IPS-NIHi7 (cell line): ENCODE measurements at regions not wholly inside any gene's neighbourhood (a gene's known extent, or its start where the extent isn't known, plus 50 kb on each side); places are given as distances from the start of the nearest gene placed in this dataset.
A peak's percentile ranks its signal among the peaks of the same experiment; 100 is the strongest.

Experiments used
- DNase-seq: peaks from one replicate; pipeline ENCODE4 v3.0.0; 2012; ENCODE audit warnings: mixed read lengths; ENCODE audit errors: extremely low spot score

GRCh38 chr7:26487780-26488515 is 196.3 kb downstream of the SNX10 start:
- DNase-seq: no peak

- no peak for DNase-seq
Observed at GRCh38 chr7:26489391-26489790, 197.7 kb downstream of the SNX10 start.

GRCh38 chr7:26489906-26490639 is 198.4 kb downstream of the SNX10 start:
- no peak for DNase-seq

DNA sequence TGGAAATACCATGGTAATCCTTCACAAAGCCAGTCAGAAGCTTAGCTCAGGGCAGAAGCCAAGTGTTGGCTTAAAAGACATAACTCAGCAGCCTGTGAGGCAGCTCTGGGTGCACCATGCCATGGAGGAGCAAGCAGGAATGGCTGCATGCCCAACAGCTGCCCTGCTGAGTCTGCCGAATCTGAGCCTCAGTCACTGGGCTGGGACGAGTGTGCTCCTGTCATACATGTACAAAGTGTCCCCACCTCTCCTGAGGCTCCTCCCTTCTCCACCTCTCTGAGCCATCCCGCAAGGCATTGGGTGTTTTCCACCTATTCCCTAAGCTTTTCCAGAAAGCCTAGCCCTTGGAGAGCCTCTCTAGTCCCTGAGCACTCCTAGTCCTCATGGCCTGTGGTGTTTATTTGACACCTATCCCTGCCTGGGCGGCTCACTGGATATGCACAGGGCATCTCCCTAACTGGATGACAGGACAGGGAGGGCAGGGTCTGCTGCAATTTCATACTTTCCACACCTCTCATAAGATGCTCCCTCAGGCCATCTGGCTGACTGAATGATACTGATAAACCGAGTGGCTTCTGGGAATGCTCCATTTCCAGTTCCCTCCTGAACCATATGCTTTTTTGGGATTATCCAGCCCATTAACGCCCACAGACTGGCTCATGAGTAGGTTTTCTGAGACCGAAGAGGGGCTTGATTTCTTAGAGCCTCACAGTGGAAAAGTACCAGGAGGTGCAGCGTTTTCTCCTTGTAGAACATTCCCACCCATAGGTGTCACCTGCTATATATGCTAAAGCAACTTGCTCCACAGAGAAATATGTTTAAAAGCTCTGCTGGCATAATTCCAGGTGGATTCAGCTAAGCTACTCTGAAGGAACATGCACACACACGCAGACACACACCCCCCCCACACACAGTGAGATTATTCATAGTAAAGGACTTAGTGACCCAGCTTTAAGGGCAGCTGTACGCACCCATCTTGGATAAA is 199.3 kb downstream of the SNX10 start:
- no peak for DNase-seq

- no peak for DNase-seq
Observed at GRCh38 chr7:26492816-26493215, 201.2 kb downstream of the SNX10 start.

DNA sequence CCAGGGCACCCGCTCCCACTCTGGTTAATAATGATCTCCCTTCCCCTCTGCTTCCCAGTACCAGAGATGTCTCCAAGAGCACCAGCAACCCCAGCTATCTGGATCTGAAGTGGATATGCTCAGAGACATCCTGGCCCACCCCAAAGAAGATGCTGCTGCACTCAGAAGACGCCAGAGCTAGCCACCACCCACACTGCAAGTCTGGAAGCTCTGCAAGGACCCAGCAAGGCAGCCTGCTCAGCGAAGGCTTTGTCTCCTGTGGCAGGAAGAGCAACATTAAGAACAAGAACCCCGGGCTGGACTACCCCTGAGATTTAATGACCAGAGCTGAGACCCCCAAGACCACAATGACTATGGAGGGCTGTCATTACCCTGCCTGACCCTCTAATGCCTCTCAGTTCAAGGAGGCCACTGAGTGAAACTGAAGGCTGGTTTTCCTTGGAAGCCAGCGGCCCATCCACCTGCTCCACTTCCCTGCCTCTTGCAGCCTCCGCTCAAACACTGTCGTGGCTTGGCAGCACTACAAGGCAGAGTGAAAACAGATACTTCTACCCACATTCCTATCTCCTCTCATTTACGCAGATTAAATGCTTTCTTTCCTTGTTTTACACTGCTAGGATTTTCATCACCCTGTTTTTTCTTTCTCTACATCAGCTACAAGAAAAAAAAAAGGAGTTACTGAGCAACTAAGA is 202.2 kb downstream of the SNX10 start:
- DNase-seq: no peak

GRCh38 chr7:26495569-26495968 is 203.9 kb downstream of the SNX10 start:
- DNase-seq: no peak

DNA sequence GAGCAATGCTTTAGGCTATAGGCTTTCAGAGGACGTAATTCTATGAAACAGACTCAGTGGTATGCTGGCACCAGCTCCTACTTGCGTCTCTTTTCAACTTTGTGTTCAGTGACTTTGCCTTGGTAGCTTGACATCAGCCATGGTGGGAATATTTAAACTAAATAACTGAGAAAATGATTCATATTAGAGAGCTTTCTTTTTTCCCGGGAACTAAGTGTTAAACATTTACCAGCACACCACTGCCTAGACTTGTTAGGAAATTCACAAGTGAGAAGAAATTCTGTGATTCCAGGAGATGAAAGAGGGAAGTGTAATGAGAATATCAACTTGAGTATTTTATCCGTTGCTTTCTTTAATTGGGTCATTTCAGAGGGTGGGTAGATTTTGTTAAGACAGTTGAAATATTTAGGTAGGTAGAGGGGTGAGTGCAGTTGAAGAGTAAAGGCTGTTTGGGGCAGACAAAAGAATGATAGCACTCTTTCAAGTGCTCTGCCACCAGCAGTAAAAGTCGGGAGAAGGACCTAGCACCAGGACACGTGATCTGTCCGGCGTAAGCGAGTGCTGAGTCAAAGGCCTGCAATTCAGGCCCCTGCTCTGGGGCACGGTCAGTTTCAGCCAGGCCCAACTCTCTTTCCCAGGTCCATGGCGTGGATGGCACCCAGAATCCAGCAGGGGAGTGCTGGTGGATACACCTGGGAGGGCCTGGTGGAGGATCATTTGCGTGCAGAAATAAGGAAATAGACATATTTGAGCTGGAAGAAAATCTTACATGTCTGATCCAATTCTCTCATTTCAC is 206.3 kb downstream of the SNX10 start:
- DNase-seq: peak; percentile 33

GRCh38 chr7:26499315-26499897 is 207.7 kb downstream of the SNX10 start:
- no peak for DNase-seq

- DNase-seq: no peak
Observed at GRCh38 chr7:26500749-26501352, 209.2 kb downstream of the SNX10 start.

- DNase-seq: no peak
Observed at GRCh38 chr7:26504411-26505120, 212.9 kb downstream of the SNX10 start.

DNA sequence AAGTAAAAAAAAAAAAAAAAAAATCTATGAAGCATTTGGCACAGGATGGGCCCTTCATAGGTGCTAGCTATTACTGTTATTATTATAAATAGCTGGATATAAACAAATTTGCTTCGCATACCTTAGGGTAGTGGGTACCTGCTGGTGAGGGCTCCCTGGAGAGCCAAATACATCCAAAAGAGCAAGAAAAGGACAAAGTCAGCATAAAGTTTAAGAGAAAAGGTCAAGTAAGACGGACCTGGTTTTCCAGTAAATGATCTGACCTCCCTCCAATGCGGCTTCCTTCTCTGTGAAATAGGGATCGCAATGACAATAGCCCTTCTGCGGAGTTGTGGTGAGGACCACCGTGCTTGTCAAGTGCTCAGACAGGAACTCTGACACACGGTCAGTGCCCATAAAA is 214.5 kb downstream of the SNX10 start:
- DNase-seq: no peak

DNA sequence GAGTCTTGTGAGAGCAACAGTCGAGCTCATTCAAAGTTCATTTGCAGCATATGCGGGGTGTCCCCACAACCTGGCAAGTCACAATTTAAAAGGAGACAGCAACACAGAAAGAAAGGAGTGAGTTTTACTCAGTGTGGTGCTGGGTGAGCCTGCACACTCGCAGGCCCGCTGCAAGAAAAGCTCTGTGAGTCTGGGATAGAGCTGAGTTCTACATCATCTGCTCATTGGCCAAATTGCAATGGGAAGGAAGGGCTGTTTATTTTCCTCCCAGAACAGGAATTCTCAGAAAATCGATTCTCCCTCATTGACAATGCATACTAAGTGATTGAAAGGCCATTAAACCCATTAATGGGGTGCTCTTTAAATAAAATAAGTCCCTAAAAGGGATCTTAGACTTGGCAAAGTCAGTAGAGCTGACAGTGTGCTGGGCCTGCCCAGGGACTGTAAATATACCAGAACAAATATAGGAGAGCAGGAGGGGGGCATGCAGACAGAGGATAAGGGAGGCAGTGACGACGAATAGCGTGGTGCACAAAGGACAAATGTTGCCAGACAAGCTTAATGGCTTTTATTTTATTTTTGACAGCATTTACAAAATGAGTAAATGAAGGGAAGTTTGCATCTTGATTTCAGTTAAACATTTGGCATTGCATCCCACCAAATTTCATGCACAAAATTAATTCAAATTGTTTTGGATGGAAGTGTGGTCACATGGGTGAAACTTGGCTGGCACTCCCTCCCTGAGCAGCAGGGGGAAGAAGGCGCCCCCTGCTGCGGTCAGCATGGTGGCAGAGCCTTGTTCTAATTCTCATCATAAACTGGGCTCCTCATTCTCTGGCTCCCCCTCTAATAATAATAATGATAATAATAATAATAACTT is 215.7 kb downstream of the SNX10 start:
- DNase-seq: no peak

DNA sequence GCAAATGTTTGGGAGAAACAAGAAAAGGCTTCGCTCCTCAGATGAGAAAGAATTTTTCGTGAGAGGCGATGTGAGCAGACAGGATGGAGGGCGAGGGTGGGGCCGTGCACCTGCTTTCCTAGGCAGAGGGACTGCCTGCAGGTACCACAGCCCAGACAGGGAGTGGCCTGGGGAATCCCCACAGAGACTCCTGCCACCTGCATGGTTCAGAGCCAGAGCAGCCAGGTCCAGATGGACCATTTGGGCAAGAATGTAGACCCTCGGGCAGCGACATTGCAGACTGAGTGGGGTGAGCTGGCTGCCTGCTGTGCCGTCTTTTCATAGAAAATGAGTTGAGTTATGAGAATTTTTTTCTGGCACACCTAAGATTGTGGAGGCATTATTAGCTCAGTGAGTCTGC is 216.8 kb downstream of the SNX10 start:
- no peak for DNase-seq

GRCh38 chr7:26508917-26509316 is 217.3 kb downstream of the SNX10 start:
- DNase-seq: no peak

DNA sequence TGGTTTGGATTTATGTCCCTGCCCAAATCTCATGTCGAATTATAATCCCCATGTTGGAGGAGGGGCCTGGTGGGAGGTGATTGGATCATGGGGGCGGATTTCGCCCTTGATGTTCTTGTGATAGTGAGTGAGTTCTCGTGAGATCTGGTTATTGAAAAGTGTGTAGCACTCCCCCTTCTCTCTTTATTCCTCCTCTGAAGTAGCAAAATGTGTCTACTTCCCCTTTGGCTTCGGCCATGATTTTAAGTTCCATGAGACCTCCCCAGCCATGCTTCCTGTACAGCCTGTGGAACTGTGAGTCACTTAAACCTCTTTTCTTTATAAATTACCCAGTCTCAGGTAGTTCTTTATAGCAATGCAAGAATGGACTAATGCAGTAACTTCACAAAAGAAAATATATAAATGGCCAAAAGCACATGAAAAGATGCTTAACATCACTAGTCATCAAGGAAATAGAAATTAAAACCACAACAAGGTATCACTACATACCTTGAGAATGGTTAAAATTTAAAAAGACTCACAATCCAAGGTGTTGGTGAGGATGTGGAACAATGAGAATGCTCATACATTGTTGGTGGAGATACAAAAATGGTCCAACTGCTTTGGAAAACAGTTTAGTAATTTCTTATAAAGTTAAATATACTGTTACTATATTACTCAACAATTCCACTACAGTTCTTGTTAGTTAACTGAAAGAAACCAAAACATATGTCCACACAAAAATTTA is 218.7 kb downstream of the SNX10 start:
- DNase-seq: no peak

GRCh38 chr7:26511866-26512265 is 220.2 kb downstream of the SNX10 start:
- DNase-seq: no peak

GRCh38 chr7:26512737-26513136 is 221.1 kb downstream of the SNX10 start:
- no peak for DNase-seq
